B cell (primary cell): ENCODE measurements at regions not wholly inside any gene's neighbourhood (a gene's known extent, or its start where the extent isn't known, plus 50 kb on each side); places are given as distances from the start of the nearest gene placed in this dataset.

ENCODE experiments used
- ATAC-seq: fragments of 200-7000 bp; cut with Tn5 transposase; one replicate; pipeline ENCODE4 v1.10.0; 2021; ENCODE audit warnings: low read depth, mild to moderate bottlenecking, moderate number of reproducible peaks, moderate library complexity
- CTCF ChIA-PET: fragments of 350-600 bp; sonication (Branson Sonifier 250); formaldehyde crosslinking; loops from one replicate; lab custom pipeline; 2021; ENCODE audit warnings: antibody characterized with exemption, inconsistent platforms; lab: Charles Lee
- POLR2A ChIA-PET: fragments of 350-600 bp; sonication (Branson Sonifier 250); formaldehyde crosslinking; loops from one replicate; lab custom pipeline; 2021; ENCODE audit warnings: antibody characterized with exemption; lab: Charles Lee
- DNase-seq: peaks from one replicate; pipeline ENCODE4 v3.0.0; 2013
- H2AFZ ChIP-seq: 2 replicates; pipeline ENCODE4 v1.6.1; 2012; ENCODE audit warnings: mild to moderate bottlenecking, low read depth, low read length; ENCODE audit not compliant: insufficient read depth, poor library complexity, severe bottlenecking
- H3K27ac ChIP-seq, 2 donors: 1 replicate in 1 of 2; 2 replicates in 1 of 2; pipeline ENCODE4 v1.5.1; 2012 to 2013; ENCODE audit warnings: low read length in 2 of 2, mild to moderate bottlenecking in 2 of 2, moderate library complexity in 1 of 2
- H3K27me3 ChIP-seq, 4 experiments: fragments of 200-600 bp in 1 of 4; sonication (generic) in 1 of 4; replicated peaks in 1 of 4; 1 replicate in 2 of 4; 2 replicates in 2 of 4; pipeline versions ENCODE4 v1.6.1 to v1.7.0; 2013 to 2016; ENCODE audit warnings: low read length in 3 of 4, mild to moderate bottlenecking in 2 of 4, mixed read lengths in 1 of 4, moderate library complexity in 1 of 4; ENCODE audit not compliant: insufficient read depth in 4 of 4, control insufficient read depth in 3 of 4; ENCODE audit errors: control extremely low read depth in 1 of 4
- H3K36me3 ChIP-seq, 2 experiments: replicated peaks in 1 of 2; 1 replicate in 1 of 2; 2 replicates in 1 of 2; pipeline versions ENCODE4 v1.6.1 to v1.7.1; 2013; ENCODE audit warnings: low read length in 1 of 2; ENCODE audit not compliant: insufficient read depth in 2 of 2, control insufficient read depth in 1 of 2; ENCODE audit errors: control extremely low read depth in 1 of 2, extremely low read depth in 1 of 2
- H3K4me1 ChIP-seq, 2 donors: fragments of 200-600 bp in 1 of 2; sonication (generic) in 1 of 2; 1 replicate in 1 of 2; 2 replicates in 1 of 2; pipeline versions ENCODE4 v1.5.1 to v1.6.1; 2013 to 2017; ENCODE audit warnings: low read length in 2 of 2; ENCODE audit not compliant: control insufficient read depth in 2 of 2, insufficient read depth in 2 of 2
- H3K4me2 ChIP-seq: replicated peaks from 2 replicates; pipeline ENCODE3; 2012; ENCODE audit warnings: mild to moderate bottlenecking, low read depth, low read length; ENCODE audit not compliant: poor library complexity, severe bottlenecking
- H3K4me3 ChIP-seq, 5 experiments: fragments of 200-600 bp in 1 of 5; sonication (generic) in 1 of 5; 1 replicate in 3 of 5; 2 replicates in 2 of 5; pipeline versions ENCODE4 v1.5.1 to v1.7.0; 2011 to 2016; ENCODE audit warnings: low read length in 4 of 5, mild to moderate bottlenecking in 4 of 5, low read depth in 2 of 5, control low read depth in 1 of 5, moderate library complexity in 1 of 5; ENCODE audit not compliant: insufficient read depth in 1 of 5; ENCODE audit errors: control extremely low read depth in 1 of 5, extremely low read depth in 1 of 5
- H3K79me2 ChIP-seq: fragments of 200-600 bp; sonication (generic); one replicate; pipeline ENCODE4 v1.6.0; 2016; ENCODE audit warnings: low read length; ENCODE audit not compliant: control insufficient read depth, insufficient read depth
- H3K9ac ChIP-seq: fragments of 200-600 bp; sonication (generic); 2 replicates; pipeline ENCODE4 v1.6.1; 2017; ENCODE audit warnings: mild to moderate bottlenecking, low read length, moderate library complexity
- H3K9me3 ChIP-seq, 3 donors: one replicate each; pipeline versions ENCODE4 v1.6.1 to v1.7.1; 2013; ENCODE audit warnings: low read length in 2 of 3; ENCODE audit not compliant: control insufficient read depth in 2 of 3, insufficient read depth in 1 of 3; ENCODE audit errors: control extremely low read depth in 1 of 3
- H4K20me1 ChIP-seq: 2 replicates; pipeline ENCODE4 v1.6.0; 2012; ENCODE audit warnings: mild to moderate bottlenecking, low read length; ENCODE audit not compliant: insufficient read depth, control insufficient read depth, poor library complexity, severe bottlenecking
- H3K27ac Mint-ChIP-seq: one replicate; pipeline ENCODE4 v1.8.0; 2021; ENCODE audit warnings: mixed read lengths
- H3K27me3 Mint-ChIP-seq: one replicate; pipeline ENCODE4 v1.8.0; 2021; ENCODE audit warnings: mixed read lengths
- H3K4me1 Mint-ChIP-seq: one replicate; pipeline ENCODE4 v1.8.0; 2021; ENCODE audit warnings: mixed read lengths
- H3K4me3 Mint-ChIP-seq: one replicate; pipeline ENCODE4 v1.8.0; 2021; ENCODE audit warnings: mixed read lengths
- H3K9me3 Mint-ChIP-seq: one replicate; pipeline ENCODE4 v1.8.0; 2022; ENCODE audit warnings: mixed read lengths; ENCODE audit not compliant: insufficient read depth
- CTCF ChIP-seq: fragments of 200-600 bp; IDR thresholded peaks from one replicate; pipeline ENCODE4 v1.8.0; 2022; ENCODE audit warnings: antibody characterized with exemption, mild to moderate bottlenecking
- EZH2 ChIP-seq: IDR thresholded peaks from 2 replicates; pipeline ENCODE4 v1.6.1; 2012; ENCODE audit warnings: borderline replicate concordance, low read depth, mild to moderate bottlenecking, moderate library complexity, low read length; ENCODE audit not compliant: insufficient read depth, poor library complexity, severe bottlenecking
- WGBS: methylation state at CpG from one replicate; pipeline ENCODE4 v1.1.5; 2013; ENCODE audit warnings: missing lambda C conversion rate; ENCODE audit not compliant: insufficient coverage; 5-methylcytosine and 5-hydroxymethylcytosine counted together
- intact Hi-C: fragments of 100-400 bp; cut with micrococcal nuclease; formaldehyde crosslinking; loops from one replicate; pipeline ENCODE4 v1.10.0; 2022

GRCh38 chr15:87215100-87215499 lies 1041.4 kb downstream of the NTRK3 start:
- H4K20me1 ChIP-seq, result no peaks in the 10 kb centered on the region
- CTCF ChIA-PET, result no interaction called here
- H3K4me1 ChIP-seq, result no peaks in the 10 kb centered on the region
- no peak overlapping the region for H3K4me2 ChIP-seq
- no CpG with 5 or more reads among the region's 1 CpG for WGBS
- no peak for ATAC-seq
- H3K36me3 ChIP-seq, result no peaks in the 10 kb centered on the region
- no peak for TF ChIP-seq EZH2
- no peak overlapping the region for H3K9ac ChIP-seq
- H3K9me3 ChIP-seq, result no peaks in the 10 kb centered on the region
- intact Hi-C loops, result no loop called here
- no peak overlapping the region for H3K27ac ChIP-seq
- DNase-seq, result no peak
- POLR2A ChIA-PET, result no interaction called here
- H3K4me3 Mint-ChIP-seq, result no peak overlapping the region
- no peak overlapping the region for H2AFZ ChIP-seq
- peaks cover 2% of the 10 kb centered on the region for H3K9me3 Mint-ChIP-seq
- no peaks in the 10 kb centered on the region for H3K27me3 ChIP-seq
- no peaks in the 10 kb centered on the region for H3K27me3 Mint-ChIP-seq
- H3K27ac Mint-ChIP-seq, result no peak overlapping the region
- no peak overlapping the region for H3K4me3 ChIP-seq
- no peaks in the 10 kb centered on the region for H3K4me1 Mint-ChIP-seq
- no peaks in the 10 kb centered on the region for H3K79me2 ChIP-seq

GRCh38 chr15:87213626-87214025 lies 1042.9 kb downstream of the NTRK3 start:
- H3K27ac Mint-ChIP-seq, result no peak overlapping the region
- CTCF ChIA-PET, result no interaction called here
- intact Hi-C loops, result no loop called here
- Histone ChIP-seq H3K27ac (no peak overlapping the region), H2AFZ (no peak overlapping the region), H3K4me1 (no peaks in the 10 kb centered on the region), H3K36me3 (no peaks in the 10 kb centered on the region), H3K27me3 (no peaks in the 10 kb centered on the region), H3K9me3 (no peaks in the 10 kb centered on the region), H3K79me2 (no peaks in the 10 kb centered on the region), H3K4me2 (no peak overlapping the region), H3K4me3 (no peak overlapping the region), H4K20me1 (no peaks in the 10 kb centered on the region), H3K9ac (no peak overlapping the region)
- peaks cover 2% of the 10 kb centered on the region for H3K9me3 Mint-ChIP-seq
- no peak for DNase-seq
- TF ChIP-seq CTCF (no peak), EZH2 (no peak)
- WGBS, result 100% methylated on average over 3 of the region's 6 CpGs
- no peaks in the 10 kb centered on the region for H3K27me3 Mint-ChIP-seq
- H3K4me1 Mint-ChIP-seq, result no peaks in the 10 kb centered on the region
- ATAC-seq, result no peak
- no peak overlapping the region for H3K4me3 Mint-ChIP-seq
- POLR2A ChIA-PET, result no interaction called here
